Stimulated activated CD4-positive, alpha-beta T cell treated with anti-CD3 and anti-CD28 coated beads, TNF-alpha, amount 100 ng/mL, for 4 hours (primary cell): ENCODE measurements at regions not wholly inside any gene's neighbourhood (a gene's known extent, or its start where the extent isn't known, plus 50 kb on each side); places are given as distances from the start of the nearest gene placed in this dataset.

Experiments
- DNase-seq, 3 experiments: peaks; one replicate each; pipeline ENCODE4 v3.0.0-alpha.2; 2020; ENCODE audit warnings: low read depth in 3 of 3

DNA sequence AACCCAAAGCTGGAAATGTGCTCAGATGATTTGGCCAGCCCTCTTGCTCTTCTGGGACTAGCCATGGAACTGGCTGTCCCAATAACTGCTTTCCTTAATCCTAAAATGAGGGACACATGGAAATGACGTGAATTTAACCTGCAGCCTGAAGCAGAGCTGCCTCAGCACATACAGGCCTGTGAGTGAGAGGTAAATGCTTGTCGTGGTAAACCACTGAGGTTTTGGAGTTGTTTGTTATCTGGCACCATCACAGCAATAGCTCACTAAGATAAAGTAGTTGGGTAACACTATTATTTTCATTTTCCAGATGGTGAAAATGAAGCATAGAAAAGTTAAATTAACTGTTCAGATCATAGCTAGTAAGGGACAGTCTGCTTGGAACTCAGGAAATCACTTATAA is 333.4 kb upstream of the CHD6 start:
- no peak for DNase-seq

DNA sequence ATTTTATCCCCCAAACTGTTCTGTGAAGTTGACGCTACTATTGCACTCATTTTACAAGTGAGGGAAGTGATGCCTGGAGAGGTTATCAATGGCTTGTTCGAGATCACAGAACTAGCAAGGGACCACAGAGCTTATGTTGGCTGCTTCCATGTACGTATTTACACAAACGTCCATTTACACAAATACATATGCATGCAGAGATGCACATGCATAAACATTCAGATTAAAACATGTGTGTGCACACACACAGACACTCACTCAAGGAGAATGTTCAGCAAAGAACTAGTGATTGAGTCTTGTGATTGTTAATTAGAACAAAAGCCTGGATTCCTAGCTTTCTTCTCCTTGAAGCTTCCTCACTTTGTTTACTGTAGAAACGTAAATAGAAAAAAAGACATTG is 321.5 kb upstream of the CHD6 start:
- no peak for DNase-seq

DNA sequence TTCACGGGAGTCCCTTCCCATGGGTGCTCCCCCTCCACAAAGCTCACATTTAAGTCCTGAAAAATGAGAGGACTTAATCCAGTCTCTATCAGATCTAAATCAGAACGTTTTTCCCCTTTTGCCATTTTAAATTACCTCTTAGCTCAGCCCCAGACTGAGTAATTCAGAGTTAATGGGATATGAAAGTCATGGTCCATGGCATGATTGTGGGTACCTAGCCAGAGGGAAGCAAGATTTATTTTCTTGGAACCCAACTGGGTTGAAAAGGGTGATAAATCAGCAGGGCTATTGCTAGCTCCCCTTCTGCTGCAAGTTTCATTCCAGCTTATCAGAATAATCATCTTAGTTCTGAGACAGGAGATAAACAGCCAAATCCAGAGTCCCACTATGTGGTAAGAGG is 320.2 kb upstream of the CHD6 start:
- no peak for DNase-seq

DNA sequence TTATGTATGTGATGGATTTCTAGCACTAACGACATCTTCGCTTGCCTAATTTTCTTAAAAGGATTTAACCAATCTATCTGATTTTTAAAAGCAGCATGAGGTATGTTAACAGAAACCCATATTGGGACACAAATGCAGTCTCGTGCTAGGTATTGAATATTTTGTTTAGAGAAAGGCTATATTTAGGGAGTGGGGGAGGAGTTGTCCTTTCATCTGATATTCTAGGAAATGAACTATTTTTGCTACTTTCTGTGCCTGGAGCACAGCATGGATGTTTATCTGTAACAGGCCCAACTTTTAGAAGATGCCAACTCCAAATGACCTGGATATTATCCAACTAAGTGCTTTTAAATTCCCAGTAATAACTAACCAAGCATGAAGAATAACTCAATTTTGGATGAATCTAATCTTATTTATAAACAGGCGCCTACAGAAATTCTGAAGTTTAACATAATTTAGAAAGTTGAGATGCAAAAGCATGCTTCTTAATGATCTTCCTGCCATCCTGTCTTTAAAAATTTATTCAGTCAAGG is 317.1 kb upstream of the CHD6 start:
- DNase-seq, result no peak

DNA sequence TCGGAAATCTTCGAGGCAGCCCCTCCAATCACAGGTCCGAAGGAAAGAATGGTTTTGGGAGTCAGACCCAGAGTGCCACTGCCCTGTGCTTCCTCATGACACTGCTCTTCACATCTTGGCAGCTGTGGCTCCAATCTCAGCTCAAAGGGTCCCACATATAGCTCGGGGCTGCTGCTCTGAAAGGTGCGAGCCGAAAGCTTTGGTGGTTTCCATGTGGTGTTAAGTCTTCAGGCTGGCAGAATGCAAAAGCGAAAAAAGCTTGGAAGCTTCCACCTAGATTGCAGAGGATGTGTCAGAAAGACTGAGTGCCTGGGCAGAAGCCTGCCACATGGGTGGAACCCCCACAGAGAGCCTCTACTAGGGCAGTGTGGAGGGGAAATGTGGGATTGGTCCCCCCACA is 314.3 kb upstream of the CHD6 start:
- no peak for DNase-seq

DNA sequence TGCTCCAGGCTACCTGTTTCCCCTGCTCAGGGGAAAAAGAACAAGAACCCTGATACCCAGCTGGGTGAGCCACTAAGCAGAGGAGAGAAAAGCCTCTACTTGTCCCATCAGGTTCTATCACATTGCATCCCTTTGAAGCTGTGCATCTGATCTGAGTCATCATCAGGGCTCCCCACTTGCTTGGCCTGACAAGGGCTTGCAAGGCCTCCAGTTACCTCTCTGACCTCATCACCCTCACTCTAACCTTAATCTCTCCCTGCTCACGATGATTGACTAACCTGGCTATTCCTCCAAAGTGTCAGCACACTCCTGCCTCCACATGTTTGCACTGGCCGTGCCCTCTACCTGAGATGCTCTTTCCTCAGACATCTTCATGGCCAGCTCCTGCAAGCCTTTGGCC is 309.5 kb upstream of the CHD6 start:
- DNase-seq, result no peak

DNA sequence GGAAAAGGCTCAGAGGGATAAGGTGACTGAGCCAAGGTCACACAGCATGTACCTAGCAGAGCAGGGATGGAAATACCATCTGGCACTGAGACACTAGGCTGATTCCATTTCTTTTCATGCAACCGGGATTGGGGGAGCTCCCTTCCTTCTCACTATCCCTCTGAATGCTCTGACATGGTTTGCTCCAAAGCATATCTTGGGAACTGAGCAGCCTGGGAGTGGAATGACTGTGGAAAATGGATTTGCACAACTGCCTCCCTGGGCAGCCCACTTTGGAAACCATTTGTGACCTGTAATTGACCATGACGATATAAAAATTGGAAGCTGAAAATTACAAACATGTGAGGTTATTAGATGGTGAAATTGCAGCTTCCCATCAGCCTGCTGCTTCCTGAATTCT is 309.0 kb upstream of the CHD6 start:
- DNase-seq, result no peak

DNA sequence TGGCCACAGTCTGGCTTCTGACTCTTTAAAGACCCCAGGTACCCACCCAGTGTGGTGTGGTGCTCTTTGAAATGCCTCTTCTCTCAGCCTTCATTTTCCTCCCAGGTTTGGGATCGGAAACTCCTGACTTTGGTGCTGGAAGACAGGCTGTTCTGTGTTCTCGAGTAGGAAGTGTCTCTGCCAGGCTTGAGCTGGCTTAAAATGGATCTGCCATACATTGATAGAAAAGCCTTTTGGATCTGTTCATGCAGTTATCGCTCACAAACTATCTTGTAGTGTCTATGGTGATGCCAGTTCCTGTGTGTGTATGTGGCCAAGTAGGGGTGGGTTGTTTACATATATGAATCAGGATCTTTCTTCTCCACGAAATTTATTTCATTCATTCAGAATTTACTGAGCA is 307.3 kb upstream of the CHD6 start:
- DNase-seq, result no peak

DNA sequence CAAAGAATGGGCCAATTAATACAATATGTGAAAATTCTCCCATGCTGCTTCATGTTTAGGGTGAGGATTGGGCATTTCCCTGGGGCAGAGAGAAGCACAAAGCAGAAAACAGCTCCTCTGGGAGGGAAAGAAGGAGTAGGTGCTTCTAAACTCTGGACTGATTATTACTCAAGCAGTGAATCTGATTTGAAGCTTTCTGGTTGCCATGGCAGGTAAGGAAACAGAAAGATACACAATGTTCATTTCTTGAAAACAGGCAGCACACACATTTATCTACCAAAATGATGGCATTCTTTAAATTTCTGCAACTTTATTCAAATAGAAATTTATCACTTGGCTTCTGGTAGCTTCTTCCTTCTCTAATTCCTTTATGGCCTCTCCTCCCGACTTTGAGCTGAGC is 305.4 kb upstream of the CHD6 start:
- no peak for DNase-seq

DNA sequence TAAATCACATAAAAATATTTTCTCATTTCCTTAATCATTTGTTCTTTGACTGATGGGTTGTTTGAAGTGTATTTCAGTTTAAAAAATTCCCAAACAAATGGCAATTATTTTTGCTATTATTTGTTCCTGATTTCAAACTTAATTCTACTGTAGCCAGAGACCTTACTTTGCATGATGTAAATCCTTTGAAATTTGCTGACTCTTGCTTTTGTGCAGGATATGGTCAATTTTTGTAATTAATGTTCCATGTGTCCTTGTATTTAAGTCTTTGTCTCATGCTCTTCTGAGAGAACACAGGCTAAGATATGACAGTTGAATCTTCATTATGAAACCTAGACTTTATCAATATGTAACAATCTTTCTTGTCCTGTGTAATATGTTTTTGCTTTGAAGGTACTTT is 295.0 kb upstream of the CHD6 start:
- DNase-seq, result no peak

DNA sequence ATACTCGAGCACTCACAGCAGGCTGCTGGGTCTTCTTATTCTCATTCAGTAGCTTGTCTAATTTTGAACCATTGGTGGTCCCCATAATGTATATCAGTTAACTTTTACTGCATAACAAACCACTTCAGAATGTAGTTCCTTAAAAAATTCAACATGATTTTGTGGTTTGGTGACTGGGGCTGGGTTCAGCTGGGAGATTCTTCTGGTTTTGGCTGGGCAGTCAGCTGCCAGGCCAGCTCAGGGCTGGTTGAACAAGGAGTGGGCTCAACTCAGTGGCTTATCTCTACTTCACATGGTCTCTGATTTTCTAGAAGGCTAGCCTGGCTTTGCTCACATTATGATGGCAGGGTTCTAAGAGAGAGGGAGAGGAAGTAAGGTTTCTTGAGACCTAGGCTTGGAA is 292.4 kb upstream of the CHD6 start:
- DNase-seq, result no peak

DNA sequence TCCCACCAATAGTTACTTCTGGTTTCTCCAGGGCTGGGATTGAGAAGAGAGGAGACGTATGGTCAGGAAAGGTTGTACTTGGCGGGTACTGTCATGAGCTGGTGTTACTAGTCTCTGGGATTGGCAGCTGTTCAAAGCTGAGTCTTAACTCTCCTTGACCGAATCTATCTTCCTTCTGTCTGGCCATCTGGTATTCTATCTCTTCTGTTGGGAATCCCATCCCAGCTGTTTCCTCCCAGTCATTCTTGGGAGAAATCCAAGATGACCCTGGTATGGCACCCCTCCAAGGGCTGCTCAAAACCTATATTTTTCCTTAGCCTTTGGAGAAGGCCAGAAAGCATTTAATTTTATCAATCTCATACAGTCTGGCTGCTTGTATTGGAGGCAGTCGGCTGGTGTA is 287.0 kb upstream of the CHD6 start:
- DNase-seq, result no peak

DNA sequence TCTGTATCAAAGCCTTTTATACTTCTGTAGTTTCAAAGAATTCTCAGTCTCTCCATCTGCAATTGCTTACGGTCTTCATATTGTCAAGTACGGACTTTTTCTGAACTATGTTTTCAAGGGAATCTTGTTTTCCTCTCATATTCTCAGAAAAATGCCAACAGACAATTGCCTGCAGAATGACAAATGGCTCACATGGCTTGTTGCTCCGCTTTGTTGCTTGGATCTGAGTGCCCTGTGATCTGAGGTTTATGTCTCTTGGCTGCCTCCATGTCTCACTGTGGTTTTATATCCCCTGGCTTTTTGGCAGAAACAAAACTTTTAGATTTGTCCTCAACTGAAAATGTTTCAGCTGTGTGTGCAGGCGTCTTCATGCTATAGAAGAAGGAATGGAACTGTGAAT is 285.4 kb upstream of the CHD6 start:
- DNase-seq, result no peak

DNA sequence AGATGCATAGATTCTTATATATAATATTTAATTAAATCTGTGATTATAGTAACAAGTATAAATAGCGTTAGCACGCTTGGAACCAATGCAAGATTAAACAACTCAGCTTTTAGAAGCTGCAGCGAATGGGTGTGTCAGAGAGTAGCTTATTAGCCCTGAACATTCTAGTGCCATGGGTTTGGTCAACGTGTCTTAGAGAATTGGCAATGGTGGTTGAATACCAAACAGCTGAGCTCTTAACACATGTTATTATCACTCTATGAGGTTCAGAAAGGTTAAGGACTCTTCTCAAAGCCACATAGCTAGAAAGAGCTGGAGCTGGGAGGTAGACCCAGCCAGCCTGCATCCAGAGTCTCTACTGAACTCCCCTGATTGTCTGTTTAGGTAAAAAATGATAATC is 284.2 kb upstream of the CHD6 start:
- DNase-seq, result no peak

DNA sequence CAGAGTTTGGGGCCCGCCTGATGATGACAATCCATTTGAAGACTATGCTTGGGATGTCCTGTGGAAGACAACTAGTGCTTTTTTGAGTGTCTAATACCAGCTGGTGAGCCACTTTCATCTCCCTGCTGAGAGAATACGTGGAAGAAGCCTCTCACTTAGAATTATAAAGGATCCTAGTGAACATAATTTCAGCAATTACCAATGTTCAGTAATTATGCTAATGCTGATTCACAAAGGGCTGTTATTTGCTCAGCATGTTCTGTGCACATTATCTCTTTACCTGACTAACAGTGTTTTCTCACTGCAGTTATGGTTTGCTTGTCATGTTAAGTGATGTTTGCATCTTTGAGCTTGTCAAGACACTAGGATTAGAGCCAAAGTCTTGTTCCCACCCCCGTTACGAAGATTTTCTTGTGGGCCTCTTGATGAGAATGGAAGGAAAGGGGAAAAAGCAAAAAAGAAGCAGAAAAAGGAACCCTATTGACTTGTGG is 282.1 kb upstream of the CHD6 start:
- DNase-seq, result no peak

DNA sequence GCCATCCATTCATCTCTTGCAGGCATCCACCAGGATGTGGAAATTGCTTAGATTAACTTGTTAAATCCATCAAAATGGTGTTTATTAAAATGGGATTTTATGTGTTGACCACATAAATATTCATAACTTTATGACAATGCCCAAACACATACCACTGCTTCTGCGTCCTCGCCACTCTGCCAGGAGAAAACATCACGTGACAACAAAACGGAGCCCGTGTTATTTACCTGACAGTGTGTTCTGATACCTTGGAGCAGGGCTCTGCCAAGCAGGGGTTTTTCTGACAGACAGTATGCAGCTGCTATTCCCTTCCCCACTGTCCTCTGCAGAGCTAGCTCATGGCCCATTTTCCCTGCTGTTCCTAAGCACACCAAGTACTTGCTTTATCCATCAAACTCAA is 279.5 kb upstream of the CHD6 start:
- no peak for DNase-seq

DNA sequence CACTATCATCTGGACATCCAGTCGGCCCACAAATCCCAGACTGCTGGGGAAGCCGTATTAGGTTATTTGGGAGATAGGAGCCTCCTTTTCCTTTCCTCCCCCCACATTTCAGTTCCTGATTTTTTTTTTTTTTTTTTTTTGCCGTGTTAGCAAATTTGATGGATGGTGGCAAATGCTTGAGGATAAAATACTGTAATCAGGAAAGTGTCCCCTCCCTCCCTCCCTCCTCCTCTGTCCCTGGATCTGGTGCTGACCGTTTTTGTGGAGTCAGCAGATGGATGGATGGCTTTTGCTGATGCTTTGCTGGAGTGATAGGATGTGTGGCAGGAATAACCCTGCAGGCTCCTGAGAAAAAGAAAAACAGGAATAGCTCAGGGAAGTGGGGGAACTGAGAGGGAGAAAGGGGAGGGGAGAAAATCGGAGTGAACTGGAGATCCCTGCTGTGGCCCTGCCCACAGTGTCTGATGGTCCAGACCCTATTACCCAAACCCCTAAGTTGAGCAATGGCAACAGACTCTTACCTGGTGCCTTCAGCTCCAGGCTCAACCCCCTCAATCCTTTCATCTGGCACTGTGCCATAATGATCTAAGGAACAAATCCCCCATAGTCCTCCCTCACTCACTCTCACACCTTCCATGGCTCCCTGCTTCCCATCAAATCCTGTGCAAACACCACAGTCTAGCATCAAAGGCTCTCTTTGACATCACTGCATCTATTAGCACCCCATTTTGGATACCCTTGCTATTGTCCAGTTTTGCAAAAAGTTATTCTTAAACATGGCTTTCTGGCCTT is 277.3 kb upstream of the CHD6 start:
- DNase-seq, result no peak

DNA sequence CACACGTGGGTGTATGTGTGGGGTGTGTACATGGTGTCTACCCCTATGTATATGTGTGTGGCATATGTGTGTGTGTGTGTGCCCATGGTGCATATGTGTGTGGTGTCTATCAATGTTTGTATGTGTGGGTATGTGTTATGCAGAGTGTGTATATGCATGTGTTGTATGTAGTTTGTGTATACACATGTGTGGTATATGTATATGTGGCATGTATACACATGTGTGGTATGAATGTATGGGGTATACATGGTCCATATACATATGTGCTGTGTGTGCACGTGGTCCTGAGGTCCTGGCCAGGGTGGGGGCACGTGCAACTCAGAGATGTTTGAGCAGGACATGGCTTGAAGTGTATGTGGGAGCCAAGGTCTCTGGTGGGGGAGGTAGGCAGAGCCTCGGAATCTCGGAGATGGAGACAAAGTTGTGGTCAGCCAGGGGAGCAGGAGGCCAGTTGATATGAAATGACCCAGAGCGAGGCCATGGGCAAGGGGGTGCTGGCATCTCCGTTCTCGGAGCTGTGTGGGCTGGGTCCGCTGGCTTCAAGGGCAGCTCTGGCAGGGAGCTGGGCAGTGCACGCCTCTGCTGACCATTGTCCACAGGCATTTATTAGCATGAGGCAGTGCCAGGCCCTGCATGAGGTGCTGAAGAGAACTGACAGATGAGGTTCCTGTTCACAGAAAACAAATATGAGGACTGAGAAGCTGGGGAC is 276.2 kb upstream of the CHD6 start:
- DNase-seq, result no peak

DNA sequence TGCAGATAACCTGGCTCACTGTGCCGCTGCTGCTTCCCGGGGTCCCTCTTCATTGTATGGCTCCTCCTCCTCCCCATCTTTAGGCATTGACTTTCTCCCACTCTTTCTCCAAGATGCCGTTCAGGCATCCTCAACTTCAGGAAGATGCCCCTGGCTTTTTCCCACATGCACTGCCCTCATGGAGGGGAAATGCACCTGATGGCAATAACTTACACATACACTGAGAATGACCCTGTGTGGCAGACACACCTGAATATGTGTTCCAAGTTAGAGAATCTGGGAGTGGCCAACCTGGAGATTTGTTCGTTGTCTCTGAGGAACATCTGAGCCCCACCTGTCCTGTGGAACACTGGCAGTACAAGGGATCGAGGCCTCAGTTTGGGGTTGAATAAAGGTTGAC is 273.9 kb upstream of the CHD6 start:
- DNase-seq, result no peak

DNA sequence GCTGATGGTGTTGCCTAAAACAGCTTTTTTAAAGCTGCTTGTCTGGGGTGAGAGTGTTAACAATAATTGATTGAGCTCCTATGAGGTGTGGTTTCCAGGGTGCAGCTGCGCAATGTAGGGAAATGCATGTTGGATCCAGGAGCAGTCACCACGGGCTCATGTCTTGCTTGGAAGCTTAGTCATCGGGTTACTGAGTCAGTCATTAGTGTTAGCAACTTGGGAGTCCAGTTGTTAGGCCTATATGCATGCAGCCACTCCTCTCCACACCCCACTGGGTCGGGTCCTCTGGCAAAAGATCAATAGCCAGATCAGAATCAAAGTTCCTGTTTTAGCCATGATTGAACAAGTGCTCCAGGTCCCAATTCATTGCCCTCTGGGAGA is 271.7 kb upstream of the CHD6 start:
- DNase-seq, result no peak

DNA sequence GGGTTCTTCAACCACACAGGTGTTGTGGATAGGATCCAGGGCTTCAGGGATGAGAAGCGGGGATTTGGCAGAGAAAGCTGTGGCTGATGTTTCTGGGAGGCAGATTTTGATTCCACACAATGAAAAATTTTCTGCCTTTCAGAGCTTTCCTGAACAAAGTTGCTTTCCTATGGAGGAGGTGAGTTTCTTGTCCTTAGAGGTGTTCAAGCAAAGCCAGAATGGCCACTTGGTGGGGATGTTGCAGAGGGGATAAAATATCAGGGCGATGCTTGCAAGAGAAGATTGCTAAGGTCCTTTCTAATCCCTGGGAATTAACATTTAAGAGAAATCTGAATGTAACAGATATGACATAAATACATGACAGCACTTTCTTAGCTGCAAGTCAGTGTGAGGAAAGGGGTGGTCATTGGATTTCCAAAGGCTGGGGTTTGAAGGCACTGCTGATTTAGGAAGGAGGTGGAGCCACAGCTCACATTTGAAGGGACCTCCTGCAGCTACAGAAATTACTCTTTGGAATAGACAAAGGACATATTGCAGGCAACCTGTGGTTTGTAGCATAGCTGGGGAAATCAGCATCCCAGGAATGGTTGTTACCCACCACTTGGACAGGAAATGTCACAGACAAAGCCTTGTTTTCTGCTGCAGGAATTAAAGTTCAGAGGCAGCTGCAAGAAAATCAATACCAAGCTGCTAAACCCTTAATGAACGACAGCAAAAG is 271.1 kb upstream of the CHD6 start:
- no peak for DNase-seq

DNA sequence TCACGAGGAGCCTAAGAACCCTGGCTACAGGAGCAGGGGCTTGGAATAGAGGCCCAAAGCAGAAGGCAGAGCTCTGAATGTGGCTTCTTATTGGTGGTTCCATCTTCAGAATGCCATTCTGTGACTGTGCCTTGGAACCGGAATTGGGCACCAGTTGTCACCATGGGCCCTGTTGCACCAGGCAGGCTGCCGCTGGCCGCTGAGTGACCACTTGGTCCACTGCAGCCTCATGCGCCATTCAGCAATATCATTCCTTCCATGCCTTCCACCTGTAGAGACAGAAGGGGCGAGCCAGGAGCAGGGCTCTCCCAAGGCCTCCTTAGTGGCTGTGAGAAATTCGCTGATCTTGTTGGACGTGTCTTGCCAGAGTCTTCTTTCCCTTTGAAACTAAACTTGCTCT is 270.3 kb upstream of the CHD6 start:
- no peak for DNase-seq

DNA sequence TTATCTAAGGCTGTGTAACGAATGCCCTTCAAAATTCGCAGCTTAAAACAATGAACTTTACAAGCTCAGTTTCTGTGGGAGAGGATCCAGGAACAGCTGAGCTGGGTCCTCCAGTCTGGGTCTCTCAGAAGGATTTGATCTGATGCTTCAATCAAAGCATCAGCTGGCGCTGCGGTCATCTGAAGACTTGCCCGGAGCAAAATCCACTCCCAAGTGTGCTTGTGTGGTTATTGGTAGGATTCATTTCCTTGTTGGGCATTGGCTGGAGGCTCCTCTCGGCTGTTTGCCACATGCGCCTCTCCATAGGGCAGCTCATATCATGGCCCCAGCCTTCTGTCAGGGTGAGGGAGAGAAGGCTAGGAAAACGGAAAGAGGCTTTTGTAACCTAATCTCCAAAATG is 269.3 kb upstream of the CHD6 start:
- no peak for DNase-seq
